Activated CD4-positive, alpha-beta T cell treated with anti-CD3 and anti-CD28 coated beads for 48 hours (primary cell): ENCODE measurements at regions not wholly inside any gene's neighbourhood (a gene's known extent, or its start where the extent isn't known, plus 50 kb on each side); places are given as distances from the start of the nearest gene placed in this dataset.
"Not testable (repeated sequence)": the region's sequence is repeated elsewhere in the genome, so short reads cannot be mapped to it uniquely, and the experiment has no call there.

ENCODE experiments used
- DNase-seq: peaks from one replicate; pipeline ENCODE4 v3.0.0-alpha.2; 2020

- no peak for DNase-seq
Measured at GRCh38 chr1:96222701-96223100, 498.9 kb upstream of the PTBP2 start.

- DNase-seq, result not testable (repeated sequence)
Measured at GRCh38 chr1:96224229-96224628, 497.4 kb upstream of the PTBP2 start.

GRCh38 chr1:96233422-96233821, 488.2 kb upstream of the PTBP2 start:
- DNase-seq, result no peak

GRCh38 chr1:96234299-96234698, 487.3 kb upstream of the PTBP2 start:
- DNase-seq, result no peak

- no peak for DNase-seq
Measured at GRCh38 chr1:96236156-96236739, 485.3 kb upstream of the PTBP2 start.

GRCh38 chr1:96238426-96238825, 483.2 kb upstream of the PTBP2 start:
- DNase-seq, result no peak

DNA sequence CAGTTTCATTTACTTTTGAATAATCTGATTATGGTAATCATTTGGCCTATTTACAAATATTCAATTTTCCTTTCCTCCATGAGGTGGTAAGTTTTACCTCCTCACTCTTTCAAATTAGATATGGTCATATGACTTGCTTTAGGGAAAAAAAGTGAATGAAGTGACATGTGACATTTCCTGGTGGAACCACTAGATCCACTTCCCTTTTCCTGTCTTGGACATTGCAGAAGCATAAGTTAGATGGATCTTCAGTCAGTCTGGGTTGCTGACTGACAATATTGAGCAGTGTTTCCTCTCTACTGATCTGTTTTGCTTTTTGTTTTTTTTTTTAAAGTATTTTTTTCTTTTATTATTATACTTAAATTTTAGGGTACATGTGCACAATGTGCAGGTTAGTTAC, 481.1 kb upstream of the PTBP2 start:
- DNase-seq, result no peak

DNA sequence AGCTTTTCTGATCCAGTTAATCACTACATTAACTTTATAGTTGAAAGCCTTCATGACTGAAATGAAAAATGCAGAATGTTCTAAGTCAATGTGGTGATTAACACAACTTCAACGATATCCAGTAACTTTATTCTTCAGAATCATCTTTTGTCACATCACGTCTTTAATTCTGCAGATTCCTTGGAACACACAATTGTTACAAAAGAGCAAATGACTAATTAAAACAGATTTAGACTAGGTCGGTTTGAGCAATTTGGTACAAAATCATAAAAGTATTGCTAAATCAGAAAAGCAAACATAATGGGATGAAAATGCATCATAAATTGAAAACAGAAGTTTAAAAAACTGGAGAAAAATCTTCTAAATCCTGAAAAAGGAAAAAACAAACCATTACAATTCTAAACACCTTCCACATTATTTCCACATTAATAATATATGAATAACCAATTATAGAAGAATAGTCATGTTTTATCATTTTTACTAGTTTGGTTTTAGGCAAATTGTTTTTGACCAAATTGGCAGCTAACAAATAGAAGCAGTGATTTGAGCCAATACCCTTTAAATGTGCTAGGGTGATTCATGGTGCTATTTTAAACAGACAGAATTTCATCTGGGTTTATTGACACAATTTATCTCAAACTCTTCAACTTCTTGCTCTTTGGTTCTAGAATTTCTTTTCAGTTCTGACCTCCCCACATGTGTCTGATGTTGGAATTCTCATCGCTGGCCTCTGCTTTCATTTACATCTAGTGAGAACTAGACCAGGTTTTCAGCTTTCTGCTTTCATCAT, 468.1 kb upstream of the PTBP2 start:
- DNase-seq, result no peak

GRCh38 chr1:96256130-96256790, 465.3 kb upstream of the PTBP2 start:
- no peak for DNase-seq

DNA sequence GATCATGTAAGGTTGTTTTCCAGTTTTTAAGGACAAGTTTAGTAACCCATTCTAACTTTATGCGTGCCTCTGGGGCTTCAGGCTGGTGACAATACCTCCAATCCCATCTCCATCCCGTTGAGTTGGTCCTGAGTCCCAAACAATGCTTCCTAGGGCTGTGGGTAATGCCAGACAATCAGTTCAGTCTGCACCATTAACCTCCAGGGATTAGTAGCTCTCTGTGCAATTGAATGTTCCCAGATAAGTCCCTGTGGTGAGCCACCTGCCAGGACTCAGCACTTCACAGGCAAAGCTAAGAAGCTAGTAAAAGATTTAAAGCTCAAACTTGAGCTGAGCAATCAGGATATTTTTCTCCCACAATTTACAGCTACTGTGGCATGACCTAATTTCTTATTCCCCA, 462.2 kb upstream of the PTBP2 start:
- DNase-seq, result no peak

GRCh38 chr1:96281491-96281890, 440.1 kb upstream of the PTBP2 start:
- no peak for DNase-seq

GRCh38 chr1:96290033-96290432, 431.6 kb upstream of the PTBP2 start:
- DNase-seq, result no peak

DNA sequence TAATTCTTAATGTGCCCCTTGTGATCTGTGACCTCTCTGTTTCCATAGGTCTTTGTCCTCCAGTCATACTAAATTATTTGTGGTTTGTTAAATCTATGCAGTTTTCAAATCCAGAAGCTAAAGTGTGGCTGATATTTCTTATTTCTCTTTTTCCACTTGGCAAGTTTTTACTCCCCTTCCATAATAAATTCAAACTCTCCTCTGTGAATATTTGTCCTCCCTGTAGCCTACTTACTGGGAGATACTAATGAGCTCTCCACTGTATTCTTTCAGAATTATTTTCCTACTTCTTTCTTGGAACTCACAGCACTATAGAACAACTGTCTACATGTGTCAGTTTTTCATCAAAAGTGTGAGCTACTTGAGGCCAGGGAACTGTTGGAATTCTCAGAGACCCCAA, 430.8 kb upstream of the PTBP2 start:
- DNase-seq, result no peak

- DNase-seq, result no peak
Measured at GRCh38 chr1:96291468-96291867, 430.1 kb upstream of the PTBP2 start.

- no peak for DNase-seq
Measured at GRCh38 chr1:96292141-96292540, 429.4 kb upstream of the PTBP2 start.

GRCh38 chr1:96296991-96297390, 424.6 kb upstream of the PTBP2 start:
- no peak for DNase-seq

DNA sequence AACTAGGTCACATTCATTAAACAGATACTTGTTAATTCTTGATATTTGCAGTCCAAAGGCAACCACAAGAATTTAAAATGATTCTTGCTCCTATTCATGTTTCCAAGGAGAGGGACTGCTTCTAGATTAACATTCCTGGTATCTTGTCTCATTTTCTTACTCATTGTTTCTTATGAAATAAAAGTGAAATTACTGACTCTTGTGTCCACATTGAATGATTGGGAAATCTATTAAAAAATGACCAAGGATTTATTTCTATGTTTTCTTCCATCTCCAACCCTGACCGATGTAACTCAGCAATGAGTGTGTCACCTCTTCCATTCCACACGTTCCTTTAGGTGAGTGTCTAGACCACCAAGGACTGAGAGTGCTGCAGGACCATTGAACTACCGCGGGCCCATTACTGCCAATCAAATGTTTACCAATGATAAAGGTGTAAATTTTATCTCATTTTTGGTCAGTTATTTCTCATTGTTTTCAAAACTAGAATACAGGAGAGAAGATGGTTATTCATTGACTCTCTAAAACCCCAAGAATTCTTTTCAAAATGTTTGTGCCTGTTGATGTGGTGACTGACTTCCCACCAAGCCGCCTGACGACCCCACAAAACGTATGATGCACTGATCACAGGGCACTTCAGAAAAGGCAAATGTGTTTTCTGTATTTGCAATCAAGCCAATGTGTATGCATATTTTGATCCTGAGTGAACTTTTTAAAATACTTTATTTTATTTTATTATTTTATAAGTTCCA, 414.6 kb upstream of the PTBP2 start:
- DNase-seq, result no peak

DNA sequence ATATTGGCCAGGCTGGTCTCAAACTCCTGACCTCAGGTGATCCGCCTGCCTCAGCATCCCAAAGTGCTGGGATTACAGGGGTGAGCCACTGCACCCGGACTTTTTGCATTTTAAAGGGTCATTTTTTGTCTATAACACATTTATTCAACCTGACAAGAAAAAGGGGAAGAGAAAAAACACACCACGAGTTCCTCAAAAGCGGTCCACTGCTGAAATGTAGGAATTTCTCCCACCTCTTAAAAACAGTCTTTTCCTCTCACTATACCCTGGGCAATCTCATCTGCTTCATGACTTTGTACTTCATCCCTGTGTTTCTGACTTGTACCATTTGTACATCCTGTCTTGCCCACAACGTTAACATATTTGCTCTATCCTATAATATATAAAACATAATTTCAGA, 413.3 kb upstream of the PTBP2 start:
- DNase-seq, result no peak

GRCh38 chr1:96309783-96310182, 411.8 kb upstream of the PTBP2 start:
- no peak for DNase-seq

DNA sequence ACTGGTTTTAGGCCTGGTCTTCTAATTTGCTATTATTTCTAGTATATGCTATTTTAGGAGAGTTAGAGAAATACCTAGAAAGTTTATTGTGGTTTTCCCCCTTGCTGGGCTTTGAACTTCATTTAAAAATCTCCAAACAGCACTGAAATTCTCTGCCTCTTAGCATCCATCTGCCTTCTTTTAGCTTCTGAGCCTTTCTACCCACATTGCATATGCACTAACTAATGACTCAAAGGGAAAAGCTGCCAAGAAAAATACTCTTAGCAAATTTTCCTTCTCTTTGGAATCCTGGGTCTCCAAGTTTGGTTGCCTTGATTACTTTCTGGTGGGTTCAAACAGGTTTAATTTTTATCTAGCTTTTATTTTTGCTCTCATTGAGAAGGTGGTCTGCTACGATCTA, 408.4 kb upstream of the PTBP2 start:
- no peak for DNase-seq

GRCh38 chr1:96329121-96329520, 392.5 kb upstream of the PTBP2 start:
- no peak for DNase-seq

- no peak for DNase-seq
Measured at GRCh38 chr1:96331596-96331995, 390.0 kb upstream of the PTBP2 start.

GRCh38 chr1:96333522-96334235, 387.9 kb upstream of the PTBP2 start:
- no peak for DNase-seq
